Right kidney (tissue), 1 donor: ENCODE measurements at regions not wholly inside any gene's neighbourhood (a gene's known extent, or its start where the extent isn't known, plus 50 kb on each side); places are given as distances from the start of the nearest gene placed in this dataset.

ENCODE experiments used
- DNase-seq: peaks from one replicate; pipeline ENCODE4 v3.0.0-alpha.2; 2016

DNA sequence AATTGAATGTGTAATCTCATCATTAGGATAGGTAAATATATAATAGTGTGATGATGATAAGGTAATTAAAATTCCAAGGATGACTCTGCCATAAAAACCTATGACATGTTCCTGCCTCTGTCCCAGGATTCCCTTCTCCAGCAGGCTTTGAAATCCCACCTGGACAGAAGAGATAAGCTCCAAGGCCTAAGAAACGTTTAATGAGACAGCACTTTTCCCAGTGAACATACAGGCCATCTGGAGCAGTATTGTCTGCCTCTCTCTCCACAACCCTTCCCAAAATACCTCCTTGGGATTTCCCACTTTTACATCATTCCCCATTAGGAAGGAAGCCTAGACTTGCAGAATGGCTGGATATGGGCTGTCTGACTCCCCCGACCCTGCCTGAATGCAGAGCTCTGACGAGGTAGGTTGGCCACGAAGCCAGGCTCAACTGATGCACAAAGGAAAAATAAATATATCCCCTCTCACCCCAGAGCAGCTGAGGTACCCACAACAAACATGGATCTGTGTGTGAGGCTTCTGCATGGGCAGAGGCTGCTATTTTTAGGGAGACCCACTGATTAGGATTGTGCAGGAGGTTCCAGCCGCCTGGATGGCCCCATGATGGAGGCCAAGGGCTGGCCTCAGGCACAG, 71.0 kb downstream of the TMPRSS5 start:
- DNase-seq: no peak

DNA sequence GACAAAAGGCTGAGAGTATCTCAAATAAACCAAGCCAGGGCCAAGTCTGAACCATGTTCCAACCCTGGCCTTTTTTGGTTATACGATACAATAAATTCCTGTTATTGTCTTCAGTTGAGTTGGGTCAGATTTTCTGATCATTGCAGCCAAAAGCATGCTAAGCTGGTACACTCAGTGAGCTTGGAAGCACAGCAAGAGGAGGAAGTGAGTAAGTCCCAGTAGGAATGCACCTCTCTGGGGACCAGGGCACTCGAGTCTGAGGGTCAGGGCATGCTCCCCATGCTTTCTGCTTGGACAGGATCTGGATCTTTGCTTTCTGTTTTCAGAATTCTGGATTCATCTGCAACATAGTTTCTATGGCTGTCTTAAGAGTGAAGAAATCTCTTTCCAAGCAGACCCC, 73.1 kb downstream of the TMPRSS5 start:
- no peak for DNase-seq

DNA sequence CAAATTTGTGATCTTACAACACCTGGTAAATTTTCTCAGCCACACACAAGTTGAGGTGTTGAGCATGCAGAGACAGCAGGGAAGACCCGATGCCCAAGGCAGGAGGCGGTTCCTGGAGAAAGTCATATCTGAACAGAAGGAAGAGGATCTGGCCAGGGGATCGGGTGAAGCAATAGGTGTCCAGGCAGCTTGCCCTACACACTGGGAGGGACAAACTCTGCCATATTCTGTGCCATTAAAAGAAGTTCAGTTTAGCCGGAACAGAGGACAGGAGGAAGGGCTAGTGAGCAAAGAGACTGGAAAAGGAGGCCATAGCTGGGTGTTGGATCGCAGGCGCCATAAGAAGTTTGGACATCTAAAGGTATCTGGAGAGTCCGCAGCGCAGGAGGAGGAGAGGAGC, 76.5 kb downstream of the TMPRSS5 start:
- no peak for DNase-seq

DNA sequence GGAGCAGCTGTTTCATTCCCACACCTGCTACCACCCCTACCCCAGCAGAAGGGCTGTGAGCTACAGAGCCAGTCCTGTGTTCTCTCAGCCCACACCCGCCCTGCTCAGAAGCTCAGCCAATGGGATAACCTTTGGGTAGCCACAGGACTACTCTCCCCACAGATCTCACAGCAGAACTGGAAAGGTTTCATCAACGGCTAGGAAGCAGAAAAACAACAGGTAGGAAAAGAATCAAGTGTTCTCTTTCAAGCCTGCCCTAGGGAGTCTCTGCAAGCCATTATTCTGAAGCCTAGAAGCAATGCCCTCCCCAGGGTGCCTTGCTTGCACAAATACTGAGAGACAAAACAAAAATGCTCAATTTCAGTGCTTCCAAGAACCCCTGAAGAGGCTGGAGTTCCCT, 77.2 kb downstream of the TMPRSS5 start:
- no peak for DNase-seq

DNA sequence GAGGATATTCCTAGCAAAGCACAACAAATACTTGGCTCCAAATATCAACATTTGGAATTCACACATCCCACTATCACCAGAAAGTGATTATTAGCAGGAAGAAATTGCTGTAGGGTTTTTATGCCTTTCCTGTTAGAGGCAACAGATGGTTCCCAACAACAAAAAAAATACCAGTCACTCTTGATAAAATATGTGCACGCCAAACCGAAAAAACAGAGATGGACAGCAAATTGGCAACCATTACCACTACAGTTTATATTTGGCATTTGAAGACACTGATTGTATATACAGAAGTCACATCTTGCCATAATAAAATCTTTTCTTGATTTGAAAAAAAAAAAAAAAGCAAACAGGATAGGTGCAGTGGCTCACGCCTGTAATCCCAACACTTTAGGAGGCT, 78.2 kb downstream of the TMPRSS5 start:
- DNase-seq: no peak

GRCh38 chr11:113627297-113627696, 78.8 kb downstream of the TMPRSS5 start:
- DNase-seq: no peak

DNA sequence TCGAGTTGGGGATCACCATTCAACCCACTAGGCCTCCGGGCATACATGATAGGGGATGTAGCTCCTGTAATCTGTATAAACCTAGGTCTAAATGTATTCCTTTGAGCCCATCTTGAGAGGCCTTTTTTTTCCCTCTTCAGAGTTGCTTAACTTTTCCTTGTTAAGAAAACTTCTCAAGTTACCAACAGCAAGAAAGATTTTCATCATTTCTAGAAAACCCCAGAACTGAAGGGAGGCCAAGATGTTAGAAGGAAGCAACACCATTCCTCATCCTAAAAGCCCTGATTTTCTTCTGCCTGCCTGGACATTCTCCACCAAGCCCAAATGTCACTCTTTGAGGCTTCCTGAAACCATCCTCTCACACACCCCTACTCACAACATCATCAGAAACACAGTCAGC, 79.4 kb downstream of the TMPRSS5 start:
- DNase-seq: no peak

GRCh38 chr11:113623114-113623513, 83.0 kb downstream of the TMPRSS5 start:
- DNase-seq: no peak

DNA sequence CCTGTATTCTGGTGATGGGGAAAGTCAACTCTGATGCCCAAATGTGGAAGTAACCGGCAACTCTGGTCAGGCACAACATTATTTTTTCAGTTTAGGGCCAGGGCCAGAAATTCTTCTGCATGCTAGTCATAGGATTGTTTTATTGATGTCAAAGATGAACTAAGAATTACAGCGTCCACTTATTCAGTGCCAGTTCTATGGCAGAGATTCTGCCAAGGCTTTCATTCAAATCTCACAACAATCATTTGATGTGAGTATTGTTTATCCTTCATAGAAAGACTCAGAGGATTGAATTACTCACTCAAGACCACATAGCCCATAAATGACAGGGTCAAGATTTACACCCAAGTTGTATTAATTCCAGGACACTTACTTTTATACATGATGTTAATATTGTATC, 87.7 kb downstream of the TMPRSS5 start:
- DNase-seq: no peak

GRCh38 chr11:113615773-113616172, 90.3 kb downstream of the TMPRSS5 start:
- no peak for DNase-seq

DNA sequence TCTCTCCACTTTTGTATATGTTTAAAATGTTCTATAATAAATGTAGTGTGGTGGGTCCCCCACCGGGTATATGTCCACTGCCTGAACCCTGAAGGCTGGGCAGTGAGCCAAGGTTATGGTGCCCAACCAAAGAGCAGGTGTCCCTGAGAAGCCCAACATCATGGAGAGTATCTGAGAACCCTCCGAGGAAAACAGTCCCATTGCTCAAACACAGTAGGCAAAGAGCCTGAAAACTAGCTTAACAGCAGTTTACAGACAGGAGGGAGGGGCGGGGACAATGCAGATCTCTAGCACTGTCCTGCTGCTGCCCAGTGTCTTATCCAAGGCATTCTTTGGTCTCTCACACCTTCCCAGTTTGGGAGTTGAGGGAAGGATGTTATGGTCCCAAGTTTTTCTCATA, 91.0 kb downstream of the TMPRSS5 start:
- no peak for DNase-seq

GRCh38 chr11:113614097-113614496, 92.0 kb downstream of the TMPRSS5 start:
- no peak for DNase-seq

DNA sequence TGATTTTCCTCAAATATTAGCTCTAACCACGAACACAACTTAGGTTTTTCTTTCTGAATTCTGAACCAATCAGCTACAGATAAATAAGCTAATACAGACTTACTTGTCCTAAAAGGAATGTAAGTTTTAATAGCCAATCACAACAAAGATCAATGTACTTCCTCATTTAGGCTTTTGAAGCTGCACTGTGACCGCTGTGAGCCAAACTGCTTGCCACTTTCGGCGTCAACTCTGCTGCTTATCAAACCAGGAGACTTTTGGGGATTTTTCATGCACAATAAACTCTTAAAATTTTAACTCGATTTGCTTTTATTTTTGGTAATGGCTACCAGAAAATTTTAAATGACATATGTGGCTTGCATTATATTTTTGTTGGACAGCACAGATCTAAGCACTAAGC, 92.5 kb downstream of the TMPRSS5 start:
- DNase-seq: no peak

DNA sequence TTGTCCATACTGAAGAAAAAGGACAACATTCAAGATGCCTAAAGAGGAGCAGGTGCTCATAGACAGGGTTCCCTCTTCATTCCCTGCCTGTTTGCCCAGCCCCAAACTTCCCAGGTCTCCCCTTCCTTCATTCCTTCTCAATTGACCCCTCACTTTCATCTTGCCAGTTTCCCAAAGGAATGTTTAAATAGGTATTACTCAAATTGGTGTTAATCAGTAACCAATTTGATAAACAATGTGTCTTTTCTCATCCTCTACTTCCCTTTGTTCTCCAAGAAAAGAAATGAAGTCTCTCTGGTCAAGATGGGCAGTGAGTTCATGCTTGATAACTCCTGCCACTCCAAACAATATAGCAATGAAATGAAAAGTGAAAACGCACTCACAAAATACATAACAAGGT, 101.9 kb downstream of the TMPRSS5 start:
- no peak for DNase-seq

DNA sequence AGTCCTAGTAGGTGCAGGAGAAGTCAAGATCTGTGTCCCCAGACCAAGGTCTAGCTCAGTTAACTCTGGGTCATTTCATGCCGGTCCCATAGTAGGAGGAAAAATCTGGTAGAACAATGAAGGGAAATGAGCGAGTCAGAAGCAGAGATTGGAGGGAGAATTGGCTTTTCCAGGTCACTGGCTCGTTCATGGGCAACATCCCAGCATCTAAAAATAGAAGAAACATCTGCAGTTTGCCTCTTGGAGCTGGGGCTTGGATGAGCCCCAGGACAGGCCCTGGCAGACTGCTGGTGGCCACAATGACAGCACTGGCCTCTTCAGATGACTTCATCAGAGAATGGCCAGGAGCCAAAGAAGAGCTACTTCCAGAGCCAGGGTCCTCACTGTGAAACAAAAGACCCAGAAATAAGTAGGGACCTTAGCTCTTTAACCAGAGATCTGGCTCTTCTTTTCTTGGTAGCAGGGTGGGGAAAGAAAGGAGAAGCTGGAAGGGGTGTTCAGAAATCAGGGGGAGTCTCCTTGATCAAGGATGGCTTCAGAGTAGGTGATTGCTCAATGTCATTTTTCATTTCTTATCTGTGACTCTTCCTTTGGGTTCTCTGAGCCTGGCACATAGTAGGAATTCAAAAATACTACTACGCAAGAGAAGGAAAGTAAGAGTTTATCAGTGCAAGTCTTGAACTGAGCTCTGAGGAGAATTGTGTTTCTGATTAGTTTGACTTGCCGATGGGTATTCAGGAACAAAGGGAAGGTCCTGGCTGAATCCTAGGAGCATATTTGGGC, 102.6 kb downstream of the TMPRSS5 start:
- no peak for DNase-seq

DNA sequence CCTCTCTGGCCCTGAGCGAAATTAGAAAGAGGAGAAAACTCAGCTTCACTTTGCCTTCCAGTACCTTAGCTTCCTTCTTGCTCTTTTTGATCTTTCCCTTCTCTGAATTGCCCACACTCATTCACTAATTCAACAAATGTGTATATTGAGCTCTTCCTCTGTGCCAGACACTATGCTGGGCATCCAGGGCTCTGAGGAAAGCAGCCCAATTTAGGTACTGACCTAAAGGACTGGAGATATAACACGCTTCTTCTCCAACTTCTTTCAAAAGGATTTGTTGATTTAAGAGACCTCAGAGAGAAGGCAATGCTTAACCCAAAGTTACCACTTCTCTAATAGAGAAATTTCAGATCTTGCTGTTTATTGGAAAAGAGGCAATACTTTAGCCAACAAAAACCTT, 103.6 kb downstream of the TMPRSS5 start:
- no peak for DNase-seq

GRCh38 chr11:113596658-113597057, 109.5 kb downstream of the TMPRSS5 start:
- DNase-seq: no peak

GRCh38 chr11:113595810-113596594, 110.1 kb downstream of the TMPRSS5 start:
- no peak for DNase-seq

DNA sequence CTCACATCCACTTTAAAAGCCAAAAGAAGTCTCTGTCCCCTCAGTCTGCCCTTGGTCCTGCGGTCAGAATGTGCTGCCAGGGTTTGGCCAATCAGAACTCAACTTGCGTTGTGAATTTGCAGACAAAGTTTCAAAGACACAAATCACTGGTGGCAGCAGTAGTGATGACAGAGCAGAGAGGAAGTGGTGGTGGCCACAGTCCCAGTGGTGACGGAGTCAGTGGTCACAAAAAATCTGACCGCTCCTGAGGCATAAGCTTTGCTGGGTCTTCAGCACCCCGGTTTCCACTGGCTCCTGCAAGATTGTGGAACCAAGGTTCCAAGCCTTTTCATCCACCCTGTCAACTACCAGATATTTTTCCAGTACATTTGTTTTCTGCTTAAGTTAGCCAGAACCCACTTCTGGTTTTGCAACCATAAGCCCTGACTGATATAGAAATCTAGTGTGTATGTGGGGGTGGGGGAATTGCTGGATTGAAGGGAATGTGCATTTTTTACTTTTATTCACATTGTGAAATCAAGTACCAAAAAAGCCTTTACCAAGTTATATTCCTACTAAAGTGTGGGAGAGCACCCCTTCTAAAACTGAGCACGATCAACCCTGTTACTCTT, 112.3 kb downstream of the TMPRSS5 start:
- DNase-seq: no peak

DNA sequence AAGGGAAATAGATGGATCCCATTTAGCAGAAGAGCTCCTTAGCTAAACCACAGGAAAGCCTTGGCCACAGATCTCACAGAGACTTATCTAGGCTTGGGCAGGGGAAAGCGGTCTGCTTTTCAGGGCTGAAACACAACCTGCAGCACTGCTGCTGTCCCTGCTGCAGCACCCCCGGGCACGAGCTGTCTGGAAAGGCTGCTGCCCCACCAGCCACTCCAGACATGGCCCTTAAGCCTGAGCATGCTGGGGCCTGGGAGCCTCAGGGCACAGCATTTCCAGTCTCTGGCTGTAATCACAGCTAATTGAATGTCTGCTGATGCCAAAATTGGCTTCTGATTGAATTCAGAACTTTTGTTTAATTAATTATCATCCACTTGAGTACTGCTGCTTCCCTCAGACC, 115.0 kb downstream of the TMPRSS5 start:
- DNase-seq: no peak

DNA sequence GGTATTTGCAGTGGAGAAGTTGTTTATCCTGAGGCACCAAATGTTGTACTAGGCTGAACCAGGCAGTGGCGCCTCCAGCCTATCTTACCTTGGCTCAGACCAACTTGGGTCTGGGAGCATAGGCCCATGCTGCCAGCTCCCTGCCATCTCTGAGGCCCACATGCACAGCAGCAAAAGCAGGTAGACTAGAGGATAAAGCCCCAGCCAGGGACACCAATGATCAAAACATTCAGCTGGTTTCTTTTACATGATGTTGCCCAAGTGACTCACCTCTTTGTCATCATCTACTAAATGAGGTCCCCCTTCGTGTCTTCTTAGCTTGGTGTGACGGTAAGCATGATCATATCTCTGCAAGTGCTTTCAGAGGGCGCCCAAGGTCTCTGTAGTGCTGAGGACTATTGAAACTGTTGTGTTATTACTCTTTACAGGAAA, 112.1 kb upstream of the DRD2 start:
- DNase-seq: no peak

DNA sequence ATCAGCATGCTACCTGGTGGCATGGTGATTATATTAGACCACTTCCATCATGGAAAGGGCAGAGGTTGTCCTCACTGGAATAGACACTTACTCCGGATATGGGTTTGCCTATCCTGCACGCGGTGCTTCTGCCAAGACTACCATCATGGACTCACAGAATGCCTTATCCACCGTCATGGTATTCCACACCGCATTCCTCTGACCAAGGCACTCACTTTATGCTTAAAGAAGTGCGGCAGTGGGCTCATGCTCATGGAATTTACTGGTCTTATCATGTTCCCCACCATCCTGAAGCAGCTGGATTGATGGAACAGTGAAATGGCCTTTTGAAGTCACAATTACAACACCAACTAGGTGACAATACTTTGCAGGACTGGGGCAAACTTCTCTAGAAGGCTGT, 109.2 kb upstream of the DRD2 start:
- DNase-seq: no peak

DNA sequence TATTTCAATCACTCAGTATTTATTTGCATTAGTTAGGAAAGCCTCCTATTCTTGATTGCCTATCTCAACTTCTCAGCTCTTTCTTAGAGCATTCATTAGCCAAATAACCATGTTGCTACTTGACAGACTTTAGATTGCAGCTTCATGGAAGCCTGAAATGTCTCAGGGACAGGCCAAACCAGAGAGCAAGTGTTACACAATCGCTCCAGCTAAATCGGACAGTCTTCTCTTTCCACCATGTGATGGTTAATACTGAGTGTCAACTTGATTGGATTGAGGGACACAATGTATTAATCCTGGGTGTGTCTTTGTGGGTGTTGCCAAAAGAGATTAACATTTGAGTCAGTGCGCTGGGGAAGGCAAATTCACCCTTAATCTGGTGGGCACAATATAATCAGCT, 106.5 kb upstream of the DRD2 start:
- no peak for DNase-seq
